ENCODE measurements at regions not wholly inside any gene's neighbourhood (a gene's known extent, or its start where the extent isn't known, plus 50 kb on each side); places are given as distances from the start of the nearest gene placed in this dataset.

GRCh38 chr6:45789238-45789637 is 226.4 kb downstream of the CLIC5 start:
- TF ChIP-seq CTCF (IDR thresholded peaks at IDR 0.05) (no peak), POLR2A (IDR thresholded peaks at IDR 0.05) (no peak)
- no peak for DNase-seq (ENCODE audit: low spot score in 2 of 2)
- intact Hi-C loops (cut with DNase I; ENCODE audit: low total_unique reads), result no loop called here
- H3K4me3 ChIP-seq (ENCODE audit: low read depth, poor library complexity, severe bottlenecking), result no peak overlapping the region

DNA sequence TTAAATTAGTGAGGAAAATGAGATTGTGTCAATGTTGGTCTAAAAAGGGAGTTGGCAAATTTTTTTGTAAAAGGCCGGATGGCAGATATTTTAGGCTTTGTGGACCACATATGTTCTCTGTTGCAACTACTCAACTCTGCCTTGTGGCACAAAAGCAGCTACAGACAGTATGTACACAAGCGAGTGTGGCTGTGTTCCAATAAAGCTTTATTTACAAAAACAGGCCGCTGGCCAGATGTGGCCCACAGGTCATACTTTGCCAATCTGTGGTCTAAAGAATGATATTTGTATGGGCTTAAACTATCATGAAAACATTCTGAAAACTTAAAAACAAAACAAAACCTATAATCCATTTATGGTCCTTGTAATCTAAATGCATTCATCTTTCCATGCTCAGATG is 228.3 kb downstream of the CLIC5 start:
- no peak for TF ChIP-seq POLR2A (IDR thresholded peaks at IDR 0.05)
- TF ChIP-seq CTCF (IDR thresholded peaks at IDR 0.05), result no peak
- intact Hi-C loops (cut with DNase I; ENCODE audit: low total_unique reads), result no loop called here
- 82 to 91% methylated on average over 3 of the region's 3 CpGs for WGBS, 2 donors
- no peak overlapping the region for H3K4me3 ChIP-seq (ENCODE audit: low read depth, poor library complexity, severe bottlenecking)
- no peak for DNase-seq (ENCODE audit: low spot score in 2 of 2)

GRCh38 chr6:45786355-45786781 is 229.3 kb downstream of the CLIC5 start:
- no peak overlapping the region for H3K4me3 ChIP-seq (ENCODE audit: low read depth, poor library complexity, severe bottlenecking)
- no peak for DNase-seq (ENCODE audit: low spot score in 2 of 2)
- intact Hi-C loops (cut with DNase I; ENCODE audit: low total_unique reads), result no loop called here
- 49 to 53% methylated on average over 6 of the region's 6 CpGs for WGBS, 2 donors
- no peak for TF ChIP-seq POLR2A (IDR thresholded peaks at IDR 0.05)
- no peak for TF ChIP-seq CTCF (IDR thresholded peaks at IDR 0.05)

DNA sequence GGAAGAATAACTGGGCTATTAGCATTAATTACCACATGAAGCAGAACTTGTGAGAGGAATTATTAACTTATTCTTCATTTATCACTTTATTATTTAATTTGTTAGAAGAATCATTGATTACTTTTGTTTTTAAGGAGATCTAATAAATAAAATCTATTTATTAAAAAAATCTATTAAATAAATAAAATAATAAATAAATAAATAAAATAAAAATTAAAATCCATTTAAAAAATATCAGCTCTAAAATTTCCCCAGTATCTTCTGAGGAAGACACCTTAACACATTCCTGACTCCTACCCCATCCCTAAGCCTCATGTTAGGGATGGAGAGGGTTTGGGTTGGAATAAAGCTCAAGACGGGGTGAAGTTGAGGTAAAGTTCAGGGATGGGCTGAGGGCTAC is 231.4 kb downstream of the CLIC5 start:
- no peak for TF ChIP-seq POLR2A (IDR thresholded peaks at IDR 0.05)
- intact Hi-C loops (cut with DNase I; ENCODE audit: low total_unique reads), result no loop called here
- H3K4me3 ChIP-seq (ENCODE audit: low read depth, poor library complexity, severe bottlenecking), result no peak overlapping the region
- WGBS, 2 donors, result 92 to 95% methylated on average over 1 of the region's 1 CpG
- DNase-seq (ENCODE audit: low spot score in 2 of 2), result no peak

- no peak for DNase-seq (ENCODE audit: low spot score in 2 of 2)
- TF ChIP-seq CTCF (IDR thresholded peaks at IDR 0.05) (no peak), POLR2A (IDR thresholded peaks at IDR 0.05) (no peak)
- 51 to 57% methylated on average over 5 of the region's 5 CpGs for WGBS, 2 donors
- intact Hi-C loops (cut with DNase I; ENCODE audit: low total_unique reads), result no loop called here
- H3K4me3 ChIP-seq (ENCODE audit: low read depth, poor library complexity, severe bottlenecking), result no peak overlapping the region
These were observed 231.9 kb downstream of the CLIC5 start for GRCh38 chr6:45783716-45784115.

DNA sequence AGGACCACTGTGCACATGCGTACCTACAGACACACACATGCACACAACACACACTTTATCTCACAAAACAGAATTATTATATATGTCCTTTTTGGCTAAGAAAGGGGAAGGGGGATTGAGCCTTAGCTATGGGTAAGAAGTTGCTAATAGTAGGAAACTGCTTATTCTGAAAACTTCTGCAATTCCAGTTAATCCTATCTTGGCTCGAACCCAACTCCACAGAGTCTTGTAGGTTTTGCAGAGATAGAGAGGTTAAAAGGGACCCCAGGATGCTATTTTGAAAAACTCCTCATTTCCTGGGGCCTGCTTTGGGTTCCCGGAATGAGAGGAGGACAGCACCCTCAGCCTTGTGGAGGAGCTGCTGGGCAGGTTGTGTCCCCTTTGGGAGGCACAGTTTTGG is 233.8 kb downstream of the CLIC5 start:
- intact Hi-C loops (cut with DNase I; ENCODE audit: low total_unique reads), result no loop called here
- no peak for DNase-seq (ENCODE audit: low spot score in 2 of 2)
- WGBS, 2 donors, result 89 to 96% methylated on average over 3 of the region's 3 CpGs

More for the DNA sequence above, 233.8 kb downstream of the CLIC5 start:
- no peak overlapping the region for H3K4me3 ChIP-seq (ENCODE audit: low read depth, poor library complexity, severe bottlenecking)
- no peak for TF ChIP-seq POLR2A (IDR thresholded peaks at IDR 0.05)
- no peak for TF ChIP-seq CTCF (IDR thresholded peaks at IDR 0.05)

Measured in lower leg skin (tissue), 4 donors.